ENCODE measurements at regions not wholly inside any gene's neighbourhood (a gene's known extent, or its start where the extent isn't known, plus 50 kb on each side); places are given as distances from the start of the nearest gene placed in this dataset.
A peak's percentile ranks its signal among the peaks of the same experiment; 100 is the strongest.
"Not testable (repeated sequence)": the region's sequence is repeated elsewhere in the genome, so short reads cannot be mapped to it uniquely, and the experiment has no call there.

- no peak for DNase-seq (ENCODE audit: low spot score)
These were observed 246.7 kb downstream of the TTC6 start for GRCh38 chr14:37842106-37842505.

- DNase-seq (ENCODE audit: low spot score) = no peak
These were observed 248.7 kb downstream of the TTC6 start for GRCh38 chr14:37843954-37844607.

- no peak for DNase-seq (ENCODE audit: low spot score)
These were observed 249.2 kb downstream of the TTC6 start for GRCh38 chr14:37844614-37845013.

GRCh38 chr14:37848985-37849621 lies 253.7 kb downstream of the TTC6 start:
- no peak for DNase-seq (ENCODE audit: low spot score)

GRCh38 chr14:37851054-37851453 lies 255.6 kb downstream of the TTC6 start:
- no peak for DNase-seq (ENCODE audit: low spot score)

- DNase-seq (ENCODE audit: low spot score) = no peak
These were observed 260.4 kb downstream of the TTC6 start for GRCh38 chr14:37855871-37856270.

GRCh38 chr14:37857774-37858266 lies 262.4 kb downstream of the TTC6 start:
- DNase-seq (ENCODE audit: low spot score) = no peak

GRCh38 chr14:37858733-37859132 lies 263.3 kb downstream of the TTC6 start:
- DNase-seq (ENCODE audit: low spot score) = no peak

GRCh38 chr14:37859177-37859576 lies 263.7 kb downstream of the TTC6 start:
- no peak for DNase-seq (ENCODE audit: low spot score)

GRCh38 chr14:37862263-37862662 lies 266.8 kb downstream of the TTC6 start:
- DNase-seq (ENCODE audit: low spot score) = no peak

- DNase-seq (ENCODE audit: low spot score) = no peak
These were observed 268.7 kb downstream of the TTC6 start for GRCh38 chr14:37864128-37864527.

- no peak for DNase-seq (ENCODE audit: low spot score)
These were observed 269.7 kb downstream of the TTC6 start for GRCh38 chr14:37864861-37865718.

GRCh38 chr14:37865719-37866549 lies 270.5 kb downstream of the TTC6 start:
- no peak for DNase-seq (ENCODE audit: low spot score)

GRCh38 chr14:37869633-37870032 lies 274.2 kb downstream of the TTC6 start:
- no peak for DNase-seq (ENCODE audit: low spot score)

- no peak for DNase-seq (ENCODE audit: low spot score)
These were observed 274.7 kb downstream of the TTC6 start for GRCh38 chr14:37870170-37870569.

- no peak for DNase-seq (ENCODE audit: low spot score)
These were observed 275.4 kb downstream of the TTC6 start for GRCh38 chr14:37870632-37871346.

- not testable (repeated sequence) for DNase-seq (ENCODE audit: low spot score)
These were observed 278.6 kb downstream of the TTC6 start for GRCh38 chr14:37874065-37874428.

GRCh38 chr14:37874429-37875109 lies 279.1 kb downstream of the TTC6 start:
- DNase-seq (ENCODE audit: low spot score) = peak; percentile 77

GRCh38 chr14:37888234-37888633 lies 292.8 kb downstream of the TTC6 start:
- no peak for DNase-seq (ENCODE audit: low spot score)

GRCh38 chr14:37889087-37889486 lies 293.7 kb downstream of the TTC6 start:
- DNase-seq (ENCODE audit: low spot score) = no peak

GRCh38 chr14:37890095-37890494 lies 294.7 kb downstream of the TTC6 start:
- no peak for DNase-seq (ENCODE audit: low spot score)

Data from AG08396 (cell line).